ENCODE measurements at regions not wholly inside any gene's neighbourhood (a gene's known extent, or its start where the extent isn't known, plus 50 kb on each side); places are given as distances from the start of the nearest gene placed in this dataset.

GRCh38 chr1:68617942-68618341, 121.1 kb upstream of the DEPDC1 start:
- no peak for TF ChIP-seq SP1 (CRISPR knock-in tag; conservative IDR thresholded peaks at IDR 0.05)
- TF ChIP-seq, protein P1, sequence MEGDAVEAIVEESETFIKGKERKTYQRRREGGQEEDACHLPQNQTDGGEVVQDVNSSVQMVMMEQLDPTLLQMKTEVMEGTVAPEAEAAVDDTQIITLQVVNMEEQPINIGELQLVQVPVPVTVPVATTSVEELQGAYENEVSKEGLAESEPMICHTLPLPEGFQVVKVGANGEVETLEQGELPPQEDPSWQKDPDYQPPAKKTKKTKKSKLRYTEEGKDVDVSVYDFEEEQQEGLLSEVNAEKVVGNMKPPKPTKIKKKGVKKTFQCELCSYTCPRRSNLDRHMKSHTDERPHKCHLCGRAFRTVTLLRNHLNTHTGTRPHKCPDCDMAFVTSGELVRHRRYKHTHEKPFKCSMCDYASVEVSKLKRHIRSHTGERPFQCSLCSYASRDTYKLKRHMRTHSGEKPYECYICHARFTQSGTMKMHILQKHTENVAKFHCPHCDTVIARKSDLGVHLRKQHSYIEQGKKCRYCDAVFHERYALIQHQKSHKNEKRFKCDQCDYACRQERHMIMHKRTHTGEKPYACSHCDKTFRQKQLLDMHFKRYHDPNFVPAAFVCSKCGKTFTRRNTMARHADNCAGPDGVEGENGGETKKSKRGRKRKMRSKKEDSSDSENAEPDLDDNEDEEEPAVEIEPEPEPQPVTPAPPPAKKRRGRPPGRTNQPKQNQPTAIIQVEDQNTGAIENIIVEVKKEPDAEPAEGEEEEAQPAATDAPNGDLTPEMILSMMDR (IDR thresholded peaks at IDR 0.05), result no peak
- no peak for TF ChIP-seq ZNF281 (CRISPR knock-in tag; IDR thresholded peaks at IDR 0.05)
- TF ChIP-seq FOXJ3 (CRISPR knock-in tag; IDR thresholded peaks at IDR 0.05; ENCODE audit: borderline replicate concordance), result no peak
- no peak for TF ChIP-seq ETV6 (CRISPR knock-in tag; IDR thresholded peaks at IDR 0.05)
- no peak for TF ChIP-seq ZBTB21 (CRISPR knock-in tag; IDR thresholded peaks at IDR 0.05; ENCODE audit: borderline replicate concordance)
- TF ChIP-seq RORB (CRISPR knock-in tag; IDR thresholded peaks at IDR 0.05), result no peak
- no peak for TF ChIP-seq NR2C2 (CRISPR knock-in tag; IDR thresholded peaks at IDR 0.05)
- TF ChIP-seq, protein P2, sequence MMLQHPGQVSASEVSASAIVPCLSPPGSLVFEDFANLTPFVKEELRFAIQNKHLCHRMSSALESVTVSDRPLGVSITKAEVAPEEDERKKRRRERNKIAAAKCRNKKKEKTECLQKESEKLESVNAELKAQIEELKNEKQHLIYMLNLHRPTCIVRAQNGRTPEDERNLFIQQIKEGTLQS (CRISPR knock-in tag; conservative IDR thresholded peaks at IDR 0.05), result no peak
- TF ChIP-seq CBFB (CRISPR knock-in tag; IDR thresholded peaks at IDR 0.05; ENCODE audit: low read depth), result no peak

Measured in WTC11 (cell line).